Activated naive CD8-positive, alpha-beta T cell (primary cell): ENCODE measurements at regions not wholly inside any gene's neighbourhood (a gene's known extent, or its start where the extent isn't known, plus 50 kb on each side); places are given as distances from the start of the nearest gene placed in this dataset.
"Not testable (repeated sequence)": the region's sequence is repeated elsewhere in the genome, so short reads cannot be mapped to it uniquely, and the experiment has no call there.

Experiments used
- H3K27ac Mint-ChIP-seq: one replicate; pipeline ENCODE4 v1.8.0; 2021; ENCODE audit warnings: mixed read lengths
- H3K27me3 Mint-ChIP-seq: one replicate; pipeline ENCODE4 v1.8.0; 2021; ENCODE audit warnings: mixed read lengths
- H3K36me3 Mint-ChIP-seq: one replicate; pipeline ENCODE4 v1.8.0; 2021; ENCODE audit warnings: mixed read lengths
- H3K4me1 Mint-ChIP-seq: one replicate; pipeline ENCODE4 v1.8.0; 2021; ENCODE audit warnings: low read depth, mixed read lengths
- H3K4me3 Mint-ChIP-seq: one replicate; pipeline ENCODE4 v1.8.0; 2021; ENCODE audit warnings: mild to moderate bottlenecking, mixed read lengths
- H3K9me3 Mint-ChIP-seq: one replicate; pipeline ENCODE4 v1.8.0; 2021; ENCODE audit warnings: low read depth, mixed read lengths

DNA sequence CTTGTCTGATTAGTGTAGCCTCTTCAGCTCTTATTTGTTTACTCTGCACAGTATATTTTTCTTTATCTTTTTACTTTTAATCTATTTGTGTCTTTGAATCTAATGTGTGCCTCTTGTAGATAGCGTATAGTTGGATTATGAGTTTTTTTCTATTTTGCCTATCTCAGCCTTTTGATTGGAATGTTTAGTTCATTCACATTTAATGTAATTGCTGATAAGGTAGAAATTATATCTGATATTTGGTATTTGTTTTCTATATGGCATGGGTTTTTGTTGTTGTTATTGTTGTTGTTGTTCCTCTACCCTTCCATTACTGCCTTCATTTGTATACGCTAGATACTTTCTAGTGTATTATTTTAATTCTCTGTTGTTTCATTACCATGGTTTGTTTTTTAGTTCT is 131.7 kb upstream of the GRIK3 start:
- Mint-ChIP-seq H3K9me3 (peaks cover 8% of the 10 kb centered on the region), H3K36me3 (no peaks in the 10 kb centered on the region), H3K27ac (no peak overlapping the region), H3K4me3 (no peak overlapping the region), H3K27me3 (peaks cover 16% of the 10 kb centered on the region), H3K4me1 (no peaks in the 10 kb centered on the region)

DNA sequence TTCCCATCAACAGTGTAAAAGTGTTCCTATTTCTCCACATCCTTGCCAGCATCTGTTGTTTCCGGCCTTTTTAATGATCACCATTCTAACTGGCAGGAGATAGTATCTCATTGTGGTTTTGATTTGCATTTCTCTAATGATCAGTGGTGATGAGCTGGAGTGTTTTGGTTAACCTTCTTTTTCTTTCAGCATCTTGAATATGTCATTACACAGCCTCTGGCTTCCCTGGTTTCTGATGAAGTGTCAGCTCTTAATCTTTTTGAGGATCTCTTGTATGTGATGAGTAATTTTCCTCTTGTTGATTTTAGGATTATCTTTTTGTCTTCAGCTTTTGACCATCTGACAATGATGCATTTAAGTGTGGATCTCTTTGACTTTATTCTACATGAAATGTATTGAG is 133.2 kb upstream of the GRIK3 start:
- Mint-ChIP-seq H3K9me3 (peaks cover 5% of the 10 kb centered on the region), H3K4me3 (no peak overlapping the region), H3K27me3 (peaks cover 16% of the 10 kb centered on the region), H3K27ac (no peak overlapping the region), H3K4me1 (no peaks in the 10 kb centered on the region), H3K36me3 (no peaks in the 10 kb centered on the region)

DNA sequence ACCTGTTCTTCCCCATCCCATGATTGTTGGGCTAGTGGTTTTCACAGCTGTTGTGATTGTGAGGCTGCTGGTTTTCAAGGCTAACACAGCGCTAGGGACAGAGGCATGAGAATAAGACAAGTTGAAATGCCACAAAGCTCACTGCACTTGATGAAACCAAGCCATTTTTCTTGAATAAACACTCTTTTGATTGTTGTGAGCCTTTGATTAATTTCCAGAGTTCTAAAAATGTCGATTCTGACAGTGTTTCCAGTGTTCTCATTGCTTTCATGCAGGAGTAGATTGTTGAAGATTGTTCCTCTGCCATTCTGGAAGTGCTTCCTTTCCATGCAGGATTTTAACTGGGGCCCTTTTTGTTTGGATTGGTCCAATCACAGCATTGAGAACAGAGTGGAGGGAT is 134.9 kb upstream of the GRIK3 start:
- H3K27ac Mint-ChIP-seq: no peak overlapping the region
- peaks cover 16% of the 10 kb centered on the region for H3K27me3 Mint-ChIP-seq
- H3K4me1 Mint-ChIP-seq: no peaks in the 10 kb centered on the region
- H3K9me3 Mint-ChIP-seq: peaks cover 5% of the 10 kb centered on the region
- no peaks in the 10 kb centered on the region for H3K36me3 Mint-ChIP-seq
- no peak overlapping the region for H3K4me3 Mint-ChIP-seq

DNA sequence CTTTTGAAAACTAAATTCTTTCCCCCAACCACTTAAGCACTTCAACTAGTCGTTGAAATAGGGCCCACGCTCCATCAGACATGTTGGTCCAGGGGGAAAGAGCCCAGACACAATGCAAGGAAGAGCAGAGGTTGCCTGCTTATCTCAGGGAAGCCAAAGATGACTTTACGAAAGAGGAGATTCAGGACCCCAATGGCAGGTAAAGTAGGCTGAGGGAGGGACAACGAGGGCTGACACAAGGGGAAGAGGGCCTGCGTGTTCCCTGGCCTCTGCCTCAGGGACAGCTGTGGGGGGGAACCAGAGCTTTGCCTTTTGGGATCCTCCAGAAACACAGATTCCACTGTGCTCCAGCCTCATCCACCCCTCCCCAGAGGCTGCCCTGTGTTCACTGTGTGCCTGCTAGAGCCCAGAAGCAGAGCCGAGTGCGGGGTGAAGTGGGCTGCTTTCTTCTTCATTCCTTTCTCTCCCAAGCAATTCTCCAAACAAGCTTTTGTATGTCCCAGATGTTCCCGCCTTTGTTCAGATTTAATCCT is 135.5 kb upstream of the GRIK3 start:
- Mint-ChIP-seq H3K36me3 (no peaks in the 10 kb centered on the region), H3K4me1 (no peaks in the 10 kb centered on the region), H3K27ac (no peak overlapping the region), H3K4me3 (no peak overlapping the region), H3K9me3 (peaks cover 5% of the 10 kb centered on the region), H3K27me3 (peaks cover 18% of the 10 kb centered on the region)

DNA sequence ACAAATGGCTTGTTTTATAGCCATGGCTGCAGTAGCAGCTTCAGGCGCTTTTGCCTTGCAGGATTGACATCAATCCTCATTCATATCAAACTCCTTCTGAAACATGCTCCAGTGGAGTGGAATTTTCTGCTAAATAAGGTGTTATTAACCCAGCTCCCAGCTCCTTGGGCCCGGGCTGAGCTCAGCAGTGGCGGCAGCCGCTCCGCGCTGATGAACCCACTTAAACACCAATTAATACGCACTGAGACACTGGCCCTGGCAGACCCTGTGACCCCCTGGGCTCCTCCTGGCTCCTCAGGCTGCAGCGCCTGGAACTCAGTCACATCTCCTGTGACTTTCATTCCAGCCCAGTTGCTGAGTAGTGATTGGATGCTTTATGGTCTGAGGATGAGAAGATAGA is 137.4 kb upstream of the GRIK3 start:
- H3K4me1 Mint-ChIP-seq: no peaks in the 10 kb centered on the region
- H3K4me3 Mint-ChIP-seq: no peak overlapping the region
- H3K27ac Mint-ChIP-seq: no peak overlapping the region
- H3K36me3 Mint-ChIP-seq: no peaks in the 10 kb centered on the region
- H3K9me3 Mint-ChIP-seq: no peaks in the 10 kb centered on the region
- peaks cover 15% of the 10 kb centered on the region for H3K27me3 Mint-ChIP-seq

DNA sequence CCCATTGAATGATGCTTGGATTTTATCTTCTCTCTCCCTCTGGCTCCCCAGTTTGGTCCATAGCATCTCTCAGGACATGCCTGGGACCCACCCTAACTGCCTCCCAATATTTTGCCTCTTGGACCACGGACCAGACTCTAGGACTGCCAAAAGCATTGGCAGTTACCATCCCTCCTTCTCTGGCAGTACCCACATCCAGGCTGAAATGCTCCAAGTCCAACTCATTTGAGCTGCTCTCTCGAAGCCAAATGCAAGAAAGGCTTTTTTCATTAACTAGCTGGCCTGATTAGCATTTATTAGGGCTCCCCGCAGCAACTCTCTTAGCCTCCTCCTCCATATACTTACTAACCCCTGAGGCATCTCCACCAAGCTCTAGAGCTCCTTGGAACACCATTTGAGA is 140.0 kb upstream of the GRIK3 start:
- Mint-ChIP-seq H3K4me1 (no peaks in the 10 kb centered on the region), H3K4me3 (no peak overlapping the region), H3K9me3 (no peaks in the 10 kb centered on the region), H3K36me3 (no peaks in the 10 kb centered on the region), H3K27me3 (peaks cover 11% of the 10 kb centered on the region), H3K27ac (no peak overlapping the region)

DNA sequence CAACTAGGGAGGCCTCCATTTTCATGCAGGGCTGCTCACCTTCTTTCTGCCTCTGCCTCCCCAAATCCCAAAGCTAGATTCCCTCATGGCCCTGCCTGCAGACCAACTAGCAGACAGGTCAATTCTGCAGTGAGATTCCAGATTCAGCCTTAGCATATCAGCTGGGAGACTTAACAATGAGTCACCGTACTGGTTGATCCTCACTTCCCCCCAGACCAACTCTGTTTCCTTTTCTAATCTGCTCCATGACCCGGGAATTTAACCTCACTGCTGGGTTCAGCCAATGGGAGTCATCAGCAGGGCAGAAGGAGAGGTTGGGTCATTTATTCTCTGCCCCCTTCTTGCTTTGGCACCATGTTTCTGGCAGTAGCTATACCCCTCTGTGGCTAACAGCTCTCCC is 140.6 kb upstream of the GRIK3 start:
- H3K27me3 Mint-ChIP-seq: peaks cover 11% of the 10 kb centered on the region
- H3K4me1 Mint-ChIP-seq: no peaks in the 10 kb centered on the region
- no peaks in the 10 kb centered on the region for H3K36me3 Mint-ChIP-seq
- no peak overlapping the region for H3K4me3 Mint-ChIP-seq
- H3K9me3 Mint-ChIP-seq: no peaks in the 10 kb centered on the region
- H3K27ac Mint-ChIP-seq: no peak overlapping the region

DNA sequence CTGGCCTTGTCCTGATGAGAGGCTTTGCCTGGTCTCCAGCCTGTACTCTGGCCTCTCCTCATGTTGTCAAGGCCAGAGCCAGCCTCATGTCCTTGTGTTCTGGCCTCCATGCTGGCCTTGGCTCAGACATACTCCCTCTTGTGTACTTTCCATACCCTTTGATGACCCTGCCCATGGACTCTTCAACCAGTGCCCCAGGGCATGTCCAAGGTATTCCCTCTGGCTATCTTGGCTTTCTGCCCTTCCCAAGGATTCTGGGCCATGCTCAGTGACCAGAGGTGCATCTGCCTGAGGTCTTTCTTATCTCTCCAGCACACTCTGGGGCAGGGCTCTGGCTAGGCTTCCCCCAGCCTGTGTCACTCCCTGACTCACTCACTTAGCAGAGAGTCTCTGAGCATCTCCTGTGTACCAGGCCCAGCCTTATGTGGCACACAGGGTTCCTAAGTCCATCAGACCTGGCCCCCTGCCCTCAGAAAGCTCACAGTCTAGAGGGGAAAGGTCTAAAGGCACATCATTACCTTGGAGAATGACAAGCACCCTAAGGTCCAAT is 141.4 kb upstream of the GRIK3 start:
- H3K4me1 Mint-ChIP-seq: no peaks in the 10 kb centered on the region
- no peak overlapping the region for H3K4me3 Mint-ChIP-seq

DNA sequence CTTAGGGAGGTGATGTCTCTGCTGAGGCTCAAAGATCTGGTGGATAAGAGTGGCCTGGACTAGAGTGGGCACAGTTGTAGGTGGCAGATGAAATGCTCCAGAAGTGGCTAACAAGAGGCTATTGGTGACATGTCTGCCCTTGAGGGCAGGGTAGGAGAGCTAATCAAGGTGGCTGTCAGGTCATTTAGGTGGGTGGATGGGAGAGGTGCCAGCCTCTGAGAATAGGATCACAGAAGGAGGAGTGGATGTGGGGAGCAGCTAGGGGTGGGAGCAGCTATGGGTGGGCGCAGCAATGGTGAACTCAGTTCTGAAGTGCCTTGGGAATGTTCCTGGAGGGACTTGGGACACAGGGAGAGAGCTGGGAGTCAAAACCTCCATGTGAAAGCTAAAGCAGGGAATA is 142.0 kb upstream of the GRIK3 start:
- H3K4me3 Mint-ChIP-seq: no peak overlapping the region
- no peaks in the 10 kb centered on the region for H3K4me1 Mint-ChIP-seq
- peaks cover 13% of the 10 kb centered on the region for H3K27me3 Mint-ChIP-seq
- H3K27ac Mint-ChIP-seq: no peak overlapping the region
- H3K9me3 Mint-ChIP-seq: no peaks in the 10 kb centered on the region
- H3K36me3 Mint-ChIP-seq: no peaks in the 10 kb centered on the region

More for the DNA sequence above, 141.4 kb upstream of the GRIK3 start:
- Mint-ChIP-seq H3K36me3 (no peaks in the 10 kb centered on the region), H3K27me3 (peaks cover 13% of the 10 kb centered on the region), H3K9me3 (no peaks in the 10 kb centered on the region), H3K27ac (no peak overlapping the region)

DNA sequence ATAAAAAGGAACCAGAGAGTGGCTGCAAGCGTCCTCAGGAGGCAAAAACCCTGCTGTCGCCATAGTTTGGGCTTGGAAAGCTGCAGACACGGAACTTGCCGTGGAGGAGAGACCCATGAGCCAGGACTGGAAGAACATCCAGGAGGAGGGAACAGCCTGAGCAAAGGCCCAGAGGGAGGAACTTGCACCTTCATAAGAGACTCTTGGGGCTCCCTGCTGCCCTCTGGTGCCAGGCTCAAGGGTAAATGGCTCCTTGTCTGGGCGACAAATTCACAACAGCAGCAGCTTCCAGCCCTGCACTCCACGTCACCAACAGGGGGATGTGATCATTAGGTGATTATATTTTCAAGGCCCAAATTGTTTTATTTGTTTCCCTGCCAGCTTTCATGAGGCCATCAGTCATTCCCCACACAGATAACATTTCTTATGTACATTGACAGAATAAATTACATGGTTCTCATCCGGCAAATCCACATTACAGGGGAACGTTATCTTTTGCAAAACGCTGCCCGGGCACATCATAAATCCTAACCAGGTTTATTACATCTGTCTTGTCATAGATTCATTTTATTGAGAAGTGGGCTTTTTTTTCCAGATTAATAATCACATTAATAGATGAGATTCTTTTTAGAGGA is 143.0 kb upstream of the GRIK3 start:
- Mint-ChIP-seq H3K4me3 (no peak overlapping the region), H3K36me3 (no peaks in the 10 kb centered on the region), H3K27me3 (peaks cover 18% of the 10 kb centered on the region), H3K27ac (no peak overlapping the region), H3K4me1 (no peaks in the 10 kb centered on the region), H3K9me3 (peaks cover 3% of the 10 kb centered on the region)

DNA sequence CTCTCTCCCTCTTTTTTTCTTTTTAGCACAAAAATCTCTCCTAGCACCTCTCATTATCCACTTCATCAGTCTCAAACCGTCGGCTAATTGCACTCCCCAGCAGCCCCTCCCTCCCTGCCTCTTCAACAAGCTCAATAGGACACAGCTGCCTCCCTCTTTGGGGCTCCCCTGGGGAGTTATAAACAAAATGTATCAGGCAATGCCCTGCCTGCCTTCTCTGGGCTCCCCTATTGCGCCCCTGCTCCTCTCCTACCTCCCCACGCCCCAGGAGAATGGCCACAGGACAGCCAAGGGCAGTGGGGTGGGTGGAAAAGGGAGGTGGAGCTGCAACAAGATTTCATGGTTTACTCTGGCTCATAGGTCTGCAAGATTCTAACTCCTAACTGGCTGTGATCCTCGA is 147.1 kb upstream of the GRIK3 start:
- Mint-ChIP-seq H3K9me3 (peaks cover 6% of the 10 kb centered on the region), H3K4me1 (no peaks in the 10 kb centered on the region), H3K27ac (no peak overlapping the region), H3K4me3 (no peak overlapping the region), H3K27me3 (peaks cover 20% of the 10 kb centered on the region), H3K36me3 (no peaks in the 10 kb centered on the region)

DNA sequence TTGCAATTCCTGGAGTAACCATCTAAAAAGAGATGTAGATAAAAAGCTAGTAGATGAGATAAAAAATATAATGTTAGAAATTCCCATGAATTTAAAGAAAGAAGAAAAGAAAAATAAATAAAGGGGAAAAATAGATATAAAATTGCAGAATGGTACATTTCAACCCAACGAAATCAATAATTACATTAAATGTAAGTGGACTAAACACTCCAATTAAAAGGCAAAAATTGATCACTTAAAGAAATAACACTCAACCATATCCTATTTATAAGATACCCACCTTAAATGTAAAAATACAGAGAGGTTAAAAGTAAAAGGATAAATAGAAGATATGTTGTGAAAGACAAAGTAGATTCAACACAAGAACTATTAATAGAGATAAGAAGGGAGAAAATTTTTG is 150.5 kb upstream of the GRIK3 start:
- Mint-ChIP-seq H3K4me1 (no peaks in the 10 kb centered on the region), H3K9me3 (peaks cover 6% of the 10 kb centered on the region), H3K27me3 (peaks cover 18% of the 10 kb centered on the region), H3K4me3 (no peak overlapping the region), H3K27ac (no peak overlapping the region), H3K36me3 (no peaks in the 10 kb centered on the region)

DNA sequence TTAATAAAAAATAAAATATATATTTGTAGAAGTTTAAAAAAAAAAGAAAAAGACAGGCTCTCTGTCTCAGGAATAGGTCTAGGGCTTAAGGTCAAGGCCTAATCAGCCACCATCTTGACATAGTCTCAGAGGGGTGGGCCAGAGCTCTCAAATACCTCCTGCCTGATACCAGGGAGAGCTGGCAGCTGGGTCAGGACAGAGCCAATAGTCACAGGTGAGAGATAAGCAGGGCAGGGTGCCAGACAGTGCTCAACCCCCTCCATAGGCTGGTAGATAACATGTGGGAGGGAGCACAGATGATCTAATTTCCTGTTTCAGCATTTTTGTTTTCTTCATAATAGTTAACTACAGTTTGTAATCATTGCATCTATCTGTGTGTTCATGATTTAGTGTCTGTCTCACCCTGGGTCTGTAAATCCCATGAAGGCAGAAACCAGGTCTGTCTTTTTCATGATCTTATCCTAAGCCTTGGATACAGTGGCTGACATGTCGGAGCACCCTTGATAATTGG is 152.0 kb upstream of the GRIK3 start:
- Mint-ChIP-seq H3K27me3 (peaks cover 15% of the 10 kb centered on the region), H3K4me1 (no peaks in the 10 kb centered on the region), H3K4me3 (no peak overlapping the region), H3K9me3 (peaks cover 6% of the 10 kb centered on the region), H3K36me3 (no peaks in the 10 kb centered on the region), H3K27ac (no peak overlapping the region)

DNA sequence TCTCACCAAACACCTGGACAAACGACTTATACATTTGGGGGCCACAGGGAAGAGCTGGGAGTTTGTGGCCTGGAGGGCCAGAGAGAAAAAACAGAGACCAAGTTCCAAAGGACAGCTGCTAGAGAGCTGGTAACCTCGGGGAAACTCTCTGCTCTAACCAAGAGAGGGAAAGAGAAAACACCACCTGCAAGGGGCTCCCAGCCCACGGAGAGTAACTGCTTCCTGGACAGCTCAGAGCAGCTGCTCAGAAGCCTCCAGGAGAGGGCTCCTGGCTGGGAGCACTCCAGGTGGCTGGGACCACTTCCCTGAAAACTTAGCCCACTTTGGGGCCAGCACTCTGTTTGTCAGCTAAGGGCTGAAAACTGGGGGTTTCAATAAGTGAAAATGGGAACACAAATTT is 154.8 kb upstream of the GRIK3 start:
- Mint-ChIP-seq H3K27me3 (peaks cover 10% of the 10 kb centered on the region), H3K27ac (no peak overlapping the region), H3K4me1 (no peaks in the 10 kb centered on the region), H3K4me3 (no peak overlapping the region), H3K9me3 (no peaks in the 10 kb centered on the region), H3K36me3 (no peaks in the 10 kb centered on the region)

DNA sequence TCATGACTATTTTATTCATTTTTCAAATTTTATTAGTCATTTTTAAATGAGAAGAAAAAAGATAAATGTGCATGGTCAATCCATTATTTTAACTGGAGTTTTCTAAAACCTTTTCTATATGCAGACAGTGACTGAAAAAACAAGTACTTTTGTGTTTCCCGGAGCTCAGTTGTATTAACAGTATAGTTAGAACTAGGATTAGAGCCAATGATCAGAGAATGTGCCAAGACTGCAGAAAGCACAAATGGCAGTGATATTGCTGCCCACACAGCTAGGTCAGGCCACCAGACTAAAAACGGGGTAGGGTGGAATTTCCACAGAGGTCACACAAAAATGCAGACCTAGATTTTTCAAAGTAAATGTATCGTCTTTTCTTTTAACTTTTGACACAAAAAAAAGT is 163.1 kb upstream of the GRIK3 start:
- Mint-ChIP-seq H3K27ac (no peak overlapping the region), H3K9me3 (peaks cover 6% of the 10 kb centered on the region), H3K27me3 (peaks cover 19% of the 10 kb centered on the region), H3K36me3 (no peaks in the 10 kb centered on the region), H3K4me1 (no peaks in the 10 kb centered on the region), H3K4me3 (no peak overlapping the region)

DNA sequence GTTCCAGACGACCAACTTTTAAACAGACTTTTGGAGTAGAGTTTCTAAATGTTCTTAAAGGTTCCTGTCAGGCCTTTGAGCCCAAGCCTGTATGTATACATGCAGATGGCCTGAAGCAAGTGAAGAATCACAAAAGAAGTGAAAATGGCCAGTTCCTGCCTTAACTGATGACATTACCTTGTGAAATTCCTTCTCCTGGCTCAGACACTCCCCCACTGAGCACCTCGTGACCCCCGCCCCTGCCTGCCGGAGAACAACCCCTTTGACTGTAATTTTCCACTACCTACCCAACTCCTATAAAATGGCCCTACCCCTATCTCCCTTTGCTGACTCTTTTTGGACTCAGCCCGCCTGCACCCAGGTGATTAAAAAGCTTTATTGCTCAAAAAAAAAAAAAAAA is 180.0 kb upstream of the GRIK3 start:
- H3K36me3 Mint-ChIP-seq, H3K4me3 Mint-ChIP-seq, H3K9me3 Mint-ChIP-seq, H3K4me1 Mint-ChIP-seq, H3K27ac Mint-ChIP-seq, H3K27me3 Mint-ChIP-seq: not testable (repeated sequence)
